Hematopoietic multipotent progenitor cell treated with erythropoietin and hydrocortisone succinate and interleukin-3 and kit ligand, for 6 days (in vitro differentiated cells): ENCODE measurements at regions not wholly inside any gene's neighbourhood (a gene's known extent, or its start where the extent isn't known, plus 50 kb on each side); places are given as distances from the start of the nearest gene placed in this dataset.
"Not testable (repeated sequence)": the region's sequence is repeated elsewhere in the genome, so short reads cannot be mapped to it uniquely, and the experiment has no call there.

ENCODE experiments used
- DNase-seq: peaks from one replicate; pipeline ENCODE4 v3.0.0-alpha.2; 2015

GRCh38 chr4:177809791-177810190, 367.6 kb upstream of the AGA start:
- no peak for DNase-seq

DNA sequence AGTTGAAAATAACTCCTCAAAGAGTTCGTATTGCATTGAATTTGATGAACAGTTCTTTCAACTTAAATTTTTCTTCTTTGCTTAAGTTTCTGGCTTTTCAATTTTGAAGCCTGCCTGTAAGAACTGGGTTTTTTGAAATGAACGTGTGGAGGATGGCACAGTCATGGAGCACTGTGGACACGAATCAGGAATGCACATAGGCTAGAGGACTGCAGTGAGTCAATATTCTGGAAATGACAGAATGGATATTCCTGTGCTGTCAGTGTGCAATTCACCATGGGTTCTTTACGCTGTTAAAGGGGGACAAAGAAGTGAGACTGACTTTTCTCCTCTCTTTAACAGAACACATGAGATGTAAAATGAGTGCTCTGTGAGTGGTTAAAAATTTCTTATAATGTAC, 368.0 kb upstream of the AGA start:
- no peak for DNase-seq

DNA sequence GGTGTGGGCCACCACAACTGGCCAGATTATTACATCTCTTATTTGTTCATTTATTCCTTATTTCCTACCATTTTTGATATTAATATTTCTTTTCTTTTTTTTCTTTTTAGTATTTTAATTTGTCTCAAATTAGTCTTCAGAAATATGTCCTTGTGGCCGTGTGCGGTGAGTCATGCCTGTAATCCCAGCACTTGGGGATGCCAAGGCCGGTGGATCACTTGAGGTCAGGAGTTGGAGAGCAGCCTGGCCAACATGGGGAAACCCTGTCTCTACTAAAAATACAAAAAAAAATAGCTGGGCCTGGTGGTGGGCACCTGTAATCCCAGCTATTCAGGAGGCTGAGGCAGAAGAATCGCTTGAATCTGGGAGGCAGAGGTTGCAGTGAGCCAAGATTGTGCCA, 376.2 kb upstream of the AGA start:
- DNase-seq = not testable (repeated sequence)

GRCh38 chr4:177826973-177827372, 384.7 kb upstream of the AGA start:
- no peak for DNase-seq

DNA sequence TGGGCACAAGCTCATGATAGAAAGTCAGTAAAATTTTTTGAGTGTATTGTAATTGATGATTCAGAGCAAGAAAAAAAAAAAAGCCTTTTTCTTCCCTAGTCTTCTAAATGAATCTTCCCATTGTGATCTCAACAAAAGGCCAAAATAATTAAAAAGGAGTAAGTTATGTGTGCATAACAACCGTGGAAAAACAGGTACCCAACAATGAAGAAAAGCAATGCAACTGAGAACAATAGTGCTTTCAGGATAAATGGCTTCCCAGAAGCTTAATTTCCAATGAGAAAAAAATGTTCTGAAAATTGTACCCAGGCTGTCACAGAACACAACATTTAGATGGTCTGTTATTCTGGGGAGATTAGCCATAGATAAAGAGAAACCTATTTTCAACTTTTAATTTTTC, 399.0 kb upstream of the AGA start:
- no peak for DNase-seq

- DNase-seq = no peak
Observed at GRCh38 chr4:177853229-177853628, 411.0 kb upstream of the AGA start.

DNA sequence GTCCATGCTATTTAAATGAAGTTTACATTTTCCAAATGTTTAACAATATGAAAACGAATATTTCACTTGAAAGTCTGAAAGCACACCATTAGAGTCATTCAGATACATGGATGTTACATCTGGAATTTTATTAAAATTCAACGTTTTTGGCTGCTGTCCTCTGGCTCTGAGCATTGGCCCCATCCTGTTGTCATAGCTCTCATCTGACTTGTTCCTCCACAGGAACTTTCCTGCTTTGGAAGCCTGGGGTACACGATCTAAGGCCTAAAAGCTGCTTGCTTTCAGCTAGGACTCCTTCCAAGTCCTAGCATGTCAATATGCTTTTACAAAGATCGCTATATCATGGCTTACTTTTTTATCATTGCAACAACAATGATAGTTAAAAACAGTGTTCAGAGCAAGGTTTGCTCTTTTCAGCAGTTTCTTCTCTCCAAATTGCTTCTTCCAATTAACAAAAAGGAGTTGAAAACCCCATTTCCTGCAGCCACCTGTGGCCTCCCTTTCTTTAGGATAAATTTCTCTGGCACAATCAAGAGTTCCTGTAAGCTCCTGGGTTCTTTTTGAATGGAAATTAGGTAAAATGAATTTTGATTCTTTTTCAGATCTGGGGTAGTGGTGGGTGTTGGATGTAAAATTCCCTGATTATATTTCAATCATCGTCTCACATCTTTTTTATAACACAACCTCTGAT, 413.4 kb upstream of the AGA start:
- no peak for DNase-seq

DNA sequence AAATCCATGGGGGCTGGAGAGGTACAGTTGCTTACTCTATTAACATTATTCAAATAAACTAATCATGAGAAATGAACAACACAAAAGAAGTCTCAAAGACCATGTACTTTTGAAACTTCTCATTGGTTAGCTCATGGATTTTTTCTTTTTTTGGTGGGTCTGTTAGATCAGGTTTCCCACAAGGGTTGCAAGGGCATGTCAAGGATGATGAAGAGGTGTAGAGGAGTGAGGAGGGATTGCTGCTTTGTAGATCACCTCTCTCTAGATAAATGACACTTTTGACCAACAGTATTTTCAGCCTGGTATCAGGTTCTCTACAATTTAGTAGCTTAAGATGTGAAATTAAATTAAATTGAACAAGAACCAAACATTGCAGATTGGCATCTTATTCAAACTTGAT, 417.9 kb upstream of the AGA start:
- no peak for DNase-seq

GRCh38 chr4:177861551-177862094, 419.4 kb upstream of the AGA start:
- no peak for DNase-seq

GRCh38 chr4:177862541-177863176, 420.4 kb upstream of the AGA start:
- no peak for DNase-seq

DNA sequence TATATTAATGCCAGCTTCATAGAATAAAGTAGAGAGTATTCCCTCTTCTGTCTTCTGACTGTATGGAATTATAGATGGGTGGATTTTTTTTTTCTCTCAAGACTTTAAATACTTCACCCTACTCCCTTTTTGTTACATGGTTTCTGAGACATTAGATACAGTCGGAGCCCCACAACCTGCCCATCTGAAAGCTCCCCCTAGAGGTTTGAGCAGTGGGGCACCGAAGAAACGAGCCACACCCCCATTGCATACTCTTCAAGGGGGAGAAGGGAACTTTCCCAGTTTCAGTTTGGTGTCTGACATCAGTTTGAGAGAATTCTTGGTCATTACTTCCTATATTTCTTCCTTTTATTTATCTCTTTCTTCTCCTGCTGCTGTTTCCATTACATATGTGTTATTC, 437.6 kb upstream of the AGA start:
- DNase-seq = no peak

- DNase-seq = no peak
Observed at GRCh38 chr4:177895136-177895535, 452.9 kb upstream of the AGA start.

DNA sequence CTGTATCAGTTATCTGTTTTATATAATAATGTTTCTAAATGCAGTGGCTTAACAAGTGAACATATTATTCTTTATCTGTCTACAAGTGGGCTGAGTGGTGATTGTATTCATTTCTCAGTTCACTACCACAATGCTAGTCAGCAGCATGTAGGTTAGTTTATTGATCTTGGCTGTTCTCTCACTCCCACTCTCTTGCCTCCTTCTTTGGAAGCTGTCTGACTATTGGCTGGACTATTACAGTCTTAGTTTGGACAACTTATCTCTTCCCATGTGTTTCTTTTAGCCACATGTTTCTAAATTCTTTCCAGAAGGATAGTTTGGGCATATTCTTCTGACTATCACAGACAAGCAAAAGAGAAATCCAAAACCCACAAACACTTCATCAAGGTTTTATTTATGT, 459.5 kb upstream of the AGA start:
- DNase-seq = no peak

DNA sequence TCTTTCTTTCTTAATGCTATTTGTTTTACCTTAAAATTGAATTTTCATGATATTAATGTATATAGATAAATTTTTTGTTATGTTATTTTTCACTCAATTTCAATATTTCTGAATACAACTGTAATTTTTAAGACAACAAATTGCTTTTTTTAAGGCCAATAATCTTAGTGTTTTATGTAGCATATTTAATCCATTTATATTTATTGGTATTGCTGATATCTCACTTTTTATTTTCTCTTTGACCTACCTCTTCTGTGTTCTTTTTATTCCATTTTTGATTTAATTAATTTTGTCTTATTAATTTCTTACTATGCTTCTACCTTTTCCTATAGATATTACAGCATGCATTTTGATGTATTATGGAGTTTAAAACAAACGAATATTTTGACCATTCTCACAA, 460.1 kb upstream of the AGA start:
- no peak for DNase-seq

DNA sequence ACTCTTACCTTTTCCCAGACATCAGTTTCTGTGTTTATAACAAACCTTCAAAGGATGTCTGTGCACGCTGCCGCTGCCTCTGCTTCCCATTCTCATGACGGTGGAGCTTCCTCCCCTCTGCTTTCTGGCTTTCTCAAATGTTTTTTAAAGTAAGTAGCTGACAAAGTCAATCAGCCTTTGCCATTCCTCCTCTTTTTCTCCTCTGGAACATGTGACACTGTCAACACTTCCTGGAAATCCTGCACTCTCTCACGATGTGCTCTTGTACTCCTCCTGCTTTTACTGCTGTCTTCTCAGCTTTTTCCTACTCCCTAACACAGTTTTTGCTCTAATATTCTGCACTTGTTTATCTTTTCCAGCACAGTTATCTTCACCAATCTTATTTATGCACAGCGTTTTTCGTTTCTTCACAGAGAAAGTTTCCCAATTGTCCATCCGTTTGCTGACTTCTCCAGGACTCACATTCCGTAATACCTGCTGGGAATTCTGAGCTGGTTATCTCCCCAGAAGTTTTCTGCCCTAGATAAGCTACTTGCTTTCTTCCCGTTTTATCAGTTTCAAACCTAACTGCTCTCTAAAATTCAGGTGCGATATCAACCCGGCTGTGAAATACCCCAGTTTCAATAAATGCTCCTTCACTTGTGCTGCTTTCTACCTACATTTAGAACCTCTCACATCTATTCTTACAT, 465.6 kb upstream of the AGA start:
- no peak for DNase-seq

DNA sequence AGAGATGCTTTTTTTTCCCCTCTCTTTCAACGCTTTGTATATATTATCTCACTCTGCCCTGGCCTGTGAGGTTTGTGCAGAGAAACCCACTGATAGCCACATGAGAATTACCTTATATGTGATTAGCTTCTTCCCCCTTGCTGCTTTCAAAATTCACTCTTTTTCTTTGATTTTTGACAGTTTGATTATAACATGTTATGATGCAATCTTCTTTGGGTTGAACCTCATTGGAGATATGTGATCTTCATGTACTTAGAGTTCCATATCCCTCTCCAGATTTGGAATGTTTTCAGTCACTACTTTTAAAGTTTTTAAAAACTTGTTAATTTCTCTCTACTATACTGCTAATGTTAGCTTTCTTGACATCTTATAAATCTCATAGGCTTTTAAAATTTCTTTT, 479.5 kb upstream of the AGA start:
- DNase-seq = no peak

DNA sequence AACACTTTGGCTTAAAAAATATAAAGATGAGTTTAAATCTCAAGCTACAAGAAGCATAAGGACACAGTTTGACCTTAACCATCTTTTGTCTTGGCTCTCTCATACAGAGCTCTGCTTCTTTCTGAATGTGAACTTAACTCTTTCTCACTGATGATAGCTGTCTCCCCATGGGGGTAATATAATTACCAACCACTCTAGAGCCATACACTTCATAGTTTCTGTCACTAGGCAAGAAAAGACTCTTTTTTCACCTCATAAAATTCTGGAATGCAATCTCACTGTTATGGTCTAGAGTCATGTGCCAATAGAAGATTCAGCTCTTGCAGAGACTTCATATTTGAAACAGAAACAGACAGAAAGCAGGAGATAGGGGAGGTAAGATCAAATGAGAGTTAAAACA, 481.7 kb upstream of the AGA start:
- no peak for DNase-seq

- no peak for DNase-seq
Observed at GRCh38 chr4:177937041-177937440, 494.8 kb upstream of the AGA start.

DNA sequence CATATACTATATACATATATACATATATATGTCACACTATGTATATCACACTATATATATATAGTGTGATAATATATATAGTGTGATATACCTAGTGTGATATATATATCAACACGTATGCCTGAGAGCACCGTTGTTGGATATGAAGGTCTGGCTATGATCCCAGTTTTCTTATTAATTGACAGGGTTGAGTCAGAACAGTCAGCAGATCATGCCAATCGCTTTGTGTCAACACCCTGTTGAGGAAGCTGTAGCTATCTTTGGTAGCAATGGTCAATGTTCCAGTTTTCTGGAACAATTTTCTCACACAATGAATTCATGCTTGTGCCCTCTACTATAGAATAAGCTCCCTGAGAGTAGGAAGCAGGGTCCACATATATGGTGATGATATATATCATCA, 496.0 kb upstream of the AGA start:
- no peak for DNase-seq

DNA sequence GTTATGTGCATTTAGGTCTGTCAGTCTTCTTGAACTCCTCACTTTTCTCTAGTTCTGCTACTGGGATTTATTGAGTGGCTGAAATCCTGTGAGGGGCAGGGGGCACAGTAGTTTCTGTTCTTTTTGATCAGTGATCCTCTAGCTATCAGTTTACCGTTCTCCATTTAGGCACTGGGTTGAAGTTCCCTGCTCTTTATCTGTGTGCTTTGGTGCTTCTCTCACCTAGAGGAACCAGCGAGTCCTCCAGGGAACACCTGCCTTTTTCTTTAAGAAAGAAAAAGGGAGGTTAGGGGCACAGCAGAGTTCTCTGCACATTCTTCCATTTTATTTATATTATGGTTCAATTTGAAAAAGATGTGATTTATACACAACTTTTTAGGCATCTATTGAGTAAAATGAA, 503.0 kb upstream of the AGA start:
- DNase-seq = no peak

- DNase-seq = no peak
Observed at GRCh38 chr4:177947607-177948006, 505.4 kb upstream of the AGA start.

- DNase-seq = no peak
Observed at GRCh38 chr4:177948853-177949252, 506.6 kb upstream of the AGA start.

GRCh38 chr4:177951026-177951425, 508.8 kb upstream of the AGA start:
- no peak for DNase-seq

GRCh38 chr4:177952723-177953122, 510.5 kb upstream of the AGA start:
- DNase-seq = no peak
